Stomach (tissue), 4 donors: ENCODE measurements at regions not wholly inside any gene's neighbourhood (a gene's known extent, or its start where the extent isn't known, plus 50 kb on each side); places are given as distances from the start of the nearest gene placed in this dataset.

Source experiments
- CTCF ChIP-seq, 7 experiments: fragments of 450-650 bp in 4 of 7; fragments of 200-600 bp in 3 of 7; sonication (generic) in 3 of 7; IDR thresholded peaks; one replicate each; pipeline ENCODE4 v1.5.1; 2016 to 2019; ENCODE audit warnings: antibody characterized with exemption in 7 of 7, control low read depth in 2 of 7, mild to moderate bottlenecking in 1 of 7
- POLR2A ChIP-seq, 4 donors: fragments of 450-650 bp; IDR thresholded peaks; one replicate each; pipeline ENCODE4 v1.6.1; 2016; ENCODE audit warnings: antibody characterized with exemption in 4 of 4, control low read depth in 2 of 4, mild to moderate bottlenecking in 1 of 4, moderate library complexity in 1 of 4
- POLR2AphosphoS5 ChIP-seq, 3 donors: sonication (generic); formaldehyde crosslinking; IDR thresholded peaks; one replicate each; pipeline ENCODE4 v1.6.1; 2016; ENCODE audit warnings: antibody characterized with exemption in 3 of 3

- TF ChIP-seq CTCF (IDR thresholded peaks at IDR 0.05): no peak
- no peak for TF ChIP-seq POLR2A (IDR thresholded peaks at IDR 0.05)
- no peak for TF ChIP-seq POLR2AphosphoS5 (IDR thresholded peaks at IDR 0.05)
Measured at GRCh38 chr15:31260646-31261265, 65.9 kb upstream of the KLF13 start.
